HL-60/S4 (cell line): ENCODE measurements at regions not wholly inside any gene's neighbourhood (a gene's known extent, or its start where the extent isn't known, plus 50 kb on each side); places are given as distances from the start of the nearest gene placed in this dataset.

Experiments used
- in situ Hi-C: fragments of 300-500 bp; cut with MboI; formaldehyde crosslinking; loops from 2 replicates; pipeline ENCODE4 v1.14.3; 2022; ENCODE audit warnings: low sequenced_read_pairs

DNA sequence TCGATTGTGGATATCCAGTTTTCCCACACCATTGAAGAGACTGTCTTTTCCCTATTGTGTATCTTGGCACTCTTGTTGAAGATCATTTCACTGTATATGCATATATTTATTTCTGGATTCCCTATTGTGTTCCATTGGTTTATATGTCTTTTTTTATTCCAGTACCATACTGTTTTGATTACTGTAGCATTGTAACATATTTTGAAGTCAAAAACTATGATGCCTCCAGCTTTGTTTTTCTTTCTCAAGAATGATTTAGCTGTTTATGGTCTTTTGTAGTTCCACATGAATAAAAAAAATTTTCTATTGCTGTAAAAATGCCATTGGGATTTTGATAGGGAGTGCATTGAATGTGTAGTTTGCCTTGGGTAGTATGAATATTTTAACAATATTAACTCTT is 128.1 kb upstream of the SLC38A2 start:
- in situ Hi-C loops, result no loop called here

DNA sequence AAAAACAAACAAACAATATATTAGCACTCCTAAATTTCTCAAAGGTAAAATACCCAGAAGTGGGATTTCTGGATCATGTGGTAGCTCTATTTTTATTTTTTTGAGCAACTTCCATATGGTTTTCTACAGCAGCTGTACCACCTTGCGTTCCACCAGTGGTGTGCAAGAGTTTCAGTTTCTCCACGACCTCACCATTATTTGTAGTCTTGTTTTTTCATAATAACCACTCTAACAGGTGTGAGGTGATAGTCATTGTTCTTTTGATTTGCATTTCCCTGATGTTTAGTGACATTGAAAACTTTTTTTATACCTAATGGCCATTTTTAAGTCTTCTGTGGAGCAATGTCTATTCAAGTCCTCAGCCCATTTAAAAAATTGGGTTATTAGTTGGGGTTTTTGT is 127.3 kb upstream of the SLC38A2 start:
- in situ Hi-C loops, result no loop called here

DNA sequence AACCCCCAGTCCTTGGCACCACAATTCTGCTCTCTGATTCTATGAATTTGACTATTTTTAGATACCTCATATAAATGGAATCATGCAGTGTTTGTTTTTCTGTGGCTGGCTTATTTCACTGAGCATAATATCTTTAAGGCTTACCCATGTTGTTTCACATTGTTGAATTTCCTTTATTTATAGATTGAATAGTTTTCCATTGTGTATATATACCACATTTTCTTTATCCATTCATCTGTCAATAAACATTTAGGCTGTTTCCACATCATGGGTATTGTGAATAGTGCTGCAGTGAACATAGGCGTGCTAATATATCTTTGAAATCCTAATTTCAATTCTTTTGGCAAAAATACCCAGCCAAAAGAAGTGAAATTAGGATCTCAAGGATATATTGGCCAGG is 126.7 kb upstream of the SLC38A2 start:
- in situ Hi-C loops, result no loop called here

DNA sequence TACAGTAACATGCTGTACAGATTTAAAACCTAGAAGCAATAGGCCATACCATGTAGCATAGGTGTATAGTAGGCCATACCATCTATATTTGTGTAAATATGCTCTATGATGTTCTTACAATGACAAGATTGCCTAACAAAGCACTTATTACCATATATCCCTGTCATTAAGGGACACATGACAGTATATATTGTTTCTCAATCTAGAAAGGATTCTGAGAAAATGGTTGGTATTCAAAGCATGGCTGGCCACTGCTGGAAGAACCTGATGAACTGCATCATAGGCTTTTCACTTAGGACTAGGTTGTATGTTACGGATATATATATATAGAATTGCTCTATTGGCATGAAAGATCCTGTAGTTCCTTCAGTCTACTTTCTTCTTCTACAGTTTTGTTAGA is 125.2 kb upstream of the SLC38A2 start:
- in situ Hi-C loops, result no loop called here

DNA sequence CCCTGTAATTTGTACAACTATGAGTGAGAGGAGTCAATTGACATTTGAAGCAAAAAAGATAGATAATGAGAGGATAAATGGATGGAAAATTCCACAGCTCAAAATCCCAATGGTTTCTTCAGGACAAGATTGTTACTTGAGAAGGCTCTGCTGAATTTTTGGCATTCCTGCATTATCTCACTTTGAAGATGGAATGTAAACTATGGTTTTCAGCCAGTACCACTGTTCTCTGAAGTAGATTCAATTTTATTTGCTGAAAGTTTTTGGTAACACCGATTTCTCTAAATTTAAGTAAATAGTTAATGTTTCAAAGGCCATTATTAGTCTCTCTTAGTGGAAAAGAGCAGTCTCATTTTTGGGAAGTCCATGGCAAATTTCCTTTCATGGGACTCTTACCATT is 121.9 kb upstream of the SLC38A2 start:
- in situ Hi-C loops, result no loop called here

DNA sequence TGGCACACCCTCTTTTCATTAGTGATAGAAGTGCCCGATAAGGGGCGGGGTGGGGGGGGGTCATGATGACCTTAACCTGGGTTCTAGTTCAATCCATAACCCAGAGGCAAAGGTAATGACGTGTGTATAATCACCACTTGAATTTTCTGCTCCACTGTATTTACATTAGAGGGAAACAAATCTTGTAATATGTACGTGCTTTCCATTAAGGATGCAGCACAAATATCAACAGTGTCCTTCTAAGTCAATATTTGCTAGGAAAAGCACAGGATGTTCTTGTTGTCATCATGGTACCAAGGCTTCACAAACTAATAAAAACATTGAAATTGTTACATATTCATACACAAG is 121.2 kb upstream of the SLC38A2 start:
- in situ Hi-C loops, result no loop called here

DNA sequence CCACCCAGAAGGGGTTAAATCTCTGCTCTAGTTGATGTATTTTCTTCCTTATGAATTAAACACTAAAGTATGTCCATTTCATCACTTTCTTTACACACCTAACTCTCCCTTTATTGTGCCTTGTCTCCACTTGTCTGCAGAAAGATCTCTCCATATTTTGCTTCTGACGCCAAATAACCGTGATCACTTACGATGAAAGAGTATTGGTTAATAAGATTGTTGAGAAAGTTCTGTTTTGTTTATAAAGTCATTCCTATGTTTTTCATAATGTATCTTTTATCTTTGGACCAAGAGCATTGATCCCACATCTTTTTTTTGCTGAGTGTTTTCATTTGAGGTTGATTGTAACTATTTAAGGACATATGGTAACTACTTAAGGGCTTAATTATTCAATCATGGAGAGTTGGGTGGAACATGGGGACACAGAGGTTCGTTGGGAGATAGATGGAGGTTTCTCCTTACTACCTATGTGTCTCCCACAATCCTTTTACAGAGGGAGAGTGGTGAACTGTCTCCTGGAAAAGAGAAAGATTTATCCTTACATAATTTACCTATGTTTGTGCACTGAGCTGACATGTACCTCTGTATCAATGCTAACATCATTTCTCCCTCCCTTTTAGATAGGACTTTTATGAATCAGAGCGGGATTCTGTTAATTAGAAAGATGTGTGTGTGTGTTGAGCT is 120.7 kb upstream of the SLC38A2 start:
- in situ Hi-C loops, result no loop called here

DNA sequence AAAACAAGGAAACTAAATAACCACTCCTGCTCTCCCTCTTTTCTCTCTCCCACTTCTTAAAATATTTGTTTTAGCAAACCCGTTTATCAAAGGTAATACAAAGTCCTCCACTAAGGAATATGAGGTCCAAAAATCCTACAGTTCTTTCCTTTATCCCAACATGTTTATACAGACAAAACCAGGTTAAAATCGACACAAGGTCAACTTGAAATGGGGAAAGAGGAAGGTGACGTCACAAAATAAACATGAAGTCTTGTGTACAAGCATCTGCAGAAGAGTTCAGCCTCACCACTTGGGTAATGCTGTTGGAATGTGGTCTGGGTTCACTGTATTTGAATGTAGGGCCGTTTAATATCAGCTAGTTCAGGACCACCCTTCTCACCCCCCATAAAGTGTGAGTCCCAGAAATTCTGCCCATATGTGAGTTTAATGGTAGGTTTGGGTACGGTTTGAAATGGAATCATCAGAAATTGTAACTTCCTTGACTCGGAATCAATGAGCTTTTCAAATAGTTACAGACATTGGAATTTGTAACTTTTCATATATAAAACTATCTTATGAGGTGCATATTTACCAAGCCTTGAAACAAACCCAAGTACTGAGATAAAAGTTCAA is 120.0 kb upstream of the SLC38A2 start:
- in situ Hi-C loops, result no loop called here

DNA sequence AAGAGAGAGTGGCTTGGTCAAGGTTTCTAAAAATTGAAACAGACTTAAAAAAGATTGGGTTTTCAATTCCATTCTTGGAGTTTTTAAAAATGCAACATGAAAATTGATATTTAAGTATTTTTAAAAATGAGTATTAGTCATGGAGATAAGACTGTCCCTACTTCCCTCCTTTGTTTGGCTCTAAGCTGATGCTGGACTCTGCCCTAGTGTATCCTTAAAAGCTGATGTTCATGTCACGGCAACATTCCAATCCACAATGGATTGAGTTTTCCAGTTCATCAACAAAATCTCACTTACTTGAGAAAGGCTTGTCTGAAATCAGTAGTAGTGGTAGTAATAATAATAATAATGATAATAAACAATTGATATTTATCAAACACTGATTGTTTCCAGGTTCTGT is 119.0 kb upstream of the SLC38A2 start:
- in situ Hi-C loops, result no loop called here

DNA sequence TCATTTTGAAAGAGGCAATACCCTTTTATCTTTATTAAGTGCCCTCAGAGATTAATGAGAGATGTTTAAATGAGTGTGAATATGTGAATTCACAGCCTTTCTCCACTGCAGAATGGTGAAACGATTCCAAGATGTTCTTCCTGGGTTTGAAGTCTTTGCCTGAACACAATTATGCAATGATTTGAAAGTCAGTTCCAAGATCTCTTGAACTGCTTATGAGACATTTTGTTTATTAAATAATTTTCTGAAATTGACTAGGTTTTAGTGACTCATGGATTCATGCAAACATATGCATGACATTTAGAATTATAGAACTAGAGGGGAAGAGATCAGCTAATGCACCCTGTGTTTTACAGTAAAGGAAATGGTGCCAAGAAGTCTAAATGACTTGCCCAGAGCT is 118.1 kb upstream of the SLC38A2 start:
- in situ Hi-C loops, result no loop called here

DNA sequence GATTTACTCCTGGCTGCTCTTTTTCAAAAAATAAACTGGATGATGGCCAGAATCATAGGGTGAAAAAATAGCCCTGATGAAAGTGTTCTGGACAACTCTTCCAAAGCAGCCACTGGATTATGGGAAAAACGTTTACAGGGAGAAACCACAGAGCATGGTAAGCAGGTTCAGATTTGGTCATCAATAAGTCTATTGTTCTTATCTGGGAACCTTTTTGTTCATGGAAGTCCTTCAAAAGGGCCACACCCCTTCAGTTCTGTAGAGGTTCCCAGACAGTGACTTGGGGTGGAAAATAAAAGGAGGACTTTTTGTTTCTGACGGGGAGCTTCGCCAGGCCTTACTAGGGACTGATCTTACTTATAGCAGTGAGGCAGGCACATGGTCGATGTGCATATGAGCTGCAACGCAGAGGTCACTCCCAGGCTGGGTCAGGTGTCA is 117.4 kb upstream of the SLC38A2 start:
- in situ Hi-C loops, result no loop called here

DNA sequence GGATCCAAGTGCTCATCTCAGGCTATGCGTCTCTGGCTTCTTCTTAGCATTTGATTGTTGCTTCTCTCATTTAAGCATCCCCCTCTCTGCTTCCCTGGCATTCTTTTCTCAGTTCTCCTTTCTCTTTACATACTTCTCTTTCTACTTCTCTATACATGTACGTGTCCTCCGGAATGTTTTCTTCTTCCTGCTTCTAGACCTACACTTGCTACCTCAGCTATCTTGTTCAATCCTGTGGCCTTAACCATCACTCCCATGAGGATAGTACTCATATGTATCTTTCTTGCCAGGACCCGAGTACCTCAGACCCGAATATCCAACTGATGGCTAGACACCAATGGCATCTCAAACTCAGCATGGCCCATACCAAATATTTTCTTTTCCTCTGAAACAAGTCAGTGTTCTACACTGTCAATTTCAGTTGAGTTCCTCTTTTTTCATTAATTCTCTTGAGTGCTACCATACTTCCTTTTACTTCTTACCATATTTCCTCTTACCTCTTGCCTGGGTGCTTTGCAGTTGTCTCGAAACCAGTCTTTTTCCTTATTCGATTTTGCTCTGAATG is 115.1 kb upstream of the SLC38A2 start:
- in situ Hi-C loops, result no loop called here

DNA sequence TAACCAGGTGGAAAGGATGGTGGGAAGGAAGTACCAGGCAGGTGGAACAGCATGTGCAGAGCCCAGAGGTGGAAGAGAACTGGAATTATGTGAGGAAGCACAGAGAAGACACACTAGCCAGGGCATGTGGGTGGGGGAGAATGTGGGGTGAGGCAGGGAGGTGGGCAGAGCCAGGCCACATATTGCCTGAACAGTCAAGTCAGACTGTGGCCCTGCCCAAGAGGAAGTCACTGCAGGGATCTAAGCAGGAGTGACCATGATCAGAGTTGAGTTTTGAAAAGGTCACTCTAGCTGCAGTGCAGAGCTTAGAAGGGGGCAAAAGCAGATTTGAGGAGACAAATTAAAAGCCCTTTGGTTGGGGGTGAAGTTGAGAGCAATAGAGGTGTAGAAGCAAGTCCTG is 114.0 kb upstream of the SLC38A2 start:
- in situ Hi-C loops, result no loop called here

DNA sequence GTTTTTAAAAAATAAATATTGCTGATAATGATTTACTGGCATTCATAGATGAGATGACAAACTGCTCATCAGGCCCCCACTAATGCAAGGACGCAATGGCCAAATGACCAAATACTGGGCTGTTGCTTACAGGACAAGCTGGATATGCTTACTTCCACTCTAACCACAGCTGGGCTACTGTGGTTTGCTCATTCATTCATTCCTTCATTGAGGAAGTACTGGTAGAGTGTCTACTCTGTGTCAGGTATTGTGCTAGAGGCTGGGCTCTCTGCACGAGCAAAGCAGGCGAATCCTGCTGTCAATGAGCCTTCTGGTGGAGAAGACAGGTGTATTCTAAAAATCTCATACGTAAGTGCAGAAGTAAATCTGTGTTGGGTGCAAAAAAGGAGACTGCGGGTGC is 113.3 kb upstream of the SLC38A2 start:
- in situ Hi-C loops, result no loop called here

DNA sequence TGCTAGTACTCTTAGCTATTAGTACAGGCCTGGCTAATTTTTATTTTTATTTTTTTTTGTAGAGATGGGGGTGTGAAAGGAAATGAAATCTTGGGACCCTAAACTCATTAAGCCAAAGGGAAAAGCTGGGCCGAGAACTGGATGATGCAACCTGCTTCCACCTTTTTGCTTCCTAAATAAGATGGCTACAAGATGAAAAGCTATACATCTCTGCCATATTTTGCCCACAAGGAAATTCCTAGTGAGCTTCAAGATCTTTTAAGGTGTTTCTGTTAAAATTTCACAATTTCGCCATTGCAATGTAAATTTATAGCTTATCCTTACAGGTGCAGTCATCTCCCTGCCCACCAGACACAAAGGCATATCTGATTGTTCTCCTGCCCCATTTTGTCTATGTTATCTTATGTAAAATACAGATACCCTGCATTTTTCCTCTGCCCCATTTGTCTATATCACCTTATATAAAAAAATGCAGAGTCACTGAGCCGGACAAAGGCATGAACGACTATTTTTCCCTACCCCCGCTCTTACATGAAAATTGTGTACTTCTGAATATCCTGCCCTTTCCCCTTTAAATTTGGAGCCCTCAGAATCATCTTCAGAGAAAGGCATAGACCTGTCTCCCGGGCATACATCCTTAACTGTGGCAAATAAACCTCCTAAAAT is 112.0 kb upstream of the SLC38A2 start:
- in situ Hi-C loops, result no loop called here

DNA sequence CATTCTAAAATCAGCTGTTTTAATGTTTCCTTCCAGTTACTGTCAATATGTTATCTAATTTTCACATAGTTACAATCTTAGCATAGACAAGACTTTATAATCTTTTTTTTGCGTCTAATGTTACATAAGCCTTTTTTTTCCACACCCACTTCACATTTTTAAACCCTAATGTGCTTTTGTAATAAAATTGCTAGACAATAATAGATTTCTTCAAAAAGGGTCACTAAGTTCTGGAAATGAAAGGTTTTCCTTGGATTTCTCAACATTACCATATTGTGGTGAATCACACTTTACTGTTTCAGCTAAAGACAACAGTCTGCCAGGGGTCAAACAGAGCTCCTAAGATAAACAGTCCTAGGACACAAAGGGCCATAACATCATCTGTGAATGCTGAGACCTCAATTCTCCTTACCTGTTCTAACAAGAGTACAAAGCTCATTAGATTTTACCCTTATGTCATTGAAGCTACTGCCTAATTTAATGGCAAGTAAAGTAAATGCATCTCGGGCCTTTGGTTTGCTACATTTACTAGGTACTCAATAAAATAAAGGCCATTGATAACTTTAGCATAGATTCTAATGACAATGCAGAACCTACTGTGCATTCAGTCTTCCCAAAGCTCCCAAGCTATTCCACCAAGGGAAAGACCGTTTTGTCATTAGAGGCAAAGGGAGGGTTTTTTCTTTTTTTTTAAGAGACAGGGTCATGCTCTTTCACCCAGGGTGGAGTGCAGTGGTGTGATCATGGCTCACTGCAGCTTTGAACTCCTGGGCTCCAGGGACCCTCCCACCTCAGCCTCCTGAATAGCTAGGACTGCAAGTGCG is 111.2 kb upstream of the SLC38A2 start:
- in situ Hi-C loops, result no loop called here

DNA sequence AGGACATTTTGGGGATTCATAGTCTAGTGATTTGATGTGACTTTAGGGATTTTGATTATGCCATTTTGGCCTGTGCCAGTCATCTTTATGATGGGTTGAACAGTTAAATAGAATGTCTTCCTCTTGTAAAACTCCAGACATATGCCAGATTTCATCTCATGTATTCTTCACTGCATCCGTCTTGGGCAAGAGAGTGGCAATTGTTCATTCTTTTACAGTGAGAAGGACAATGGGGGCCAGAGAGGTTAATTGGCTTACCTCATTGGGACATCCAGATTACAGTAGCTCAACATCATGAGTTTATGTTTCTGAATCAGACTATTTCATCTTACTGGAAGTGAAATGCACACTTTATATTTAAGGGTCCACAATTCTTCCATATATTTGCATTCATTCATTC is 108.2 kb upstream of the SLC38A2 start:
- in situ Hi-C loops, result no loop called here

DNA sequence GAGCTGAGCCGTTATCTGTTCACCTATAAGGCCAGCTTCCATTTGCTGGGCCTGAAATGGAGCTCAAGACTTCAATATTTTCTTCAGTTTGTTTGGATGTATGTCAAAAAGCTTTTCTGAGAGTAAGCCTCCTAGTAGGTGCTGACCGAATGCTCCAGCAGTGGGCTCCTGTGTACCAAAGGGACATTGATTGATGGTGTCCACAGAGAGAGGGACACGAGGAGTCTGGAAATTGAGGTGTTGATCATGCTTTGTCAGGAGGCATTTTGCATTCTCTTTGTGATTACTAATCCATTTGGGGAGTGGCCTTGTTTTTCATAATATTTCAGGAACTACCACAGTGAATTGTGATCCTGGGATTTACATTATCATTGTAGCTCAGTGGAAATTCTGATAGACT is 107.7 kb upstream of the SLC38A2 start:
- in situ Hi-C loops, result no loop called here

DNA sequence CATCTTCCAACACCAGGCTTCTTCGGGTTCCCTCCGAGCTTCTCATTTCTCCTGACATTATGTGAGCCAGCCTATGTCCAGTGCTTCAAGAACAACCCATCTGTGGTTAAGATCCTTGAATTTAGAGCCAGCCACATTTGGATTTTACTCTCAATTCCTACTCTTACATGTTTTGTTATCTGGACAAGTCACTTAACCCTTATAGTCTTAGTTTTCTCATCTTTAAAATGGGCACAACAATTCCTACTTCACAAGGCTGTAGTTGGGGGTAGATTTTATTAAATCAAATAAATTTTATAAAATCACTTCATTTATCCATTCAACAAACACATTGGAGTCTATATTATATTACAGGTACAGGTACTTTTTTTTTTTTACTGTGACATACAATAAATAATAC is 105.5 kb upstream of the SLC38A2 start:
- in situ Hi-C loops, result no loop called here

DNA sequence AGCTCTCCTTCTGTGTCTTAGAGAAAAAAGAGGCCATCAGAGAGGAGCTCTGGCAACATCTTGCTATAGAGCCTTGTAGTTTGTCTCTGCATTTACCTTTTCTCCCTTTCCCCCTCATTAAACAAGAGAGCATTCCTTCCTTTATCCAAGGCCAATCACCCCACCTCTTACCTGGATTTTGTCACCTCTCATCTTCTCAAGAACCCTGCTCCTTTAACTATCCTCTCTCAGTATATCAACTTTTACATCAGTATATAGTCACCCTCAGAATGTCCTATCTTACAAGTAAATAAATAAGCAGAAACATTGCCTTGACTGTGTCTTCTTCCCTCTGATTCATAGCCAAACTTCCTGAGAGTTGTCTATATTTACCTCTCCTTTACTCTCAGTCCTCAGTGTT is 105.0 kb upstream of the SLC38A2 start:
- in situ Hi-C loops, result no loop called here

DNA sequence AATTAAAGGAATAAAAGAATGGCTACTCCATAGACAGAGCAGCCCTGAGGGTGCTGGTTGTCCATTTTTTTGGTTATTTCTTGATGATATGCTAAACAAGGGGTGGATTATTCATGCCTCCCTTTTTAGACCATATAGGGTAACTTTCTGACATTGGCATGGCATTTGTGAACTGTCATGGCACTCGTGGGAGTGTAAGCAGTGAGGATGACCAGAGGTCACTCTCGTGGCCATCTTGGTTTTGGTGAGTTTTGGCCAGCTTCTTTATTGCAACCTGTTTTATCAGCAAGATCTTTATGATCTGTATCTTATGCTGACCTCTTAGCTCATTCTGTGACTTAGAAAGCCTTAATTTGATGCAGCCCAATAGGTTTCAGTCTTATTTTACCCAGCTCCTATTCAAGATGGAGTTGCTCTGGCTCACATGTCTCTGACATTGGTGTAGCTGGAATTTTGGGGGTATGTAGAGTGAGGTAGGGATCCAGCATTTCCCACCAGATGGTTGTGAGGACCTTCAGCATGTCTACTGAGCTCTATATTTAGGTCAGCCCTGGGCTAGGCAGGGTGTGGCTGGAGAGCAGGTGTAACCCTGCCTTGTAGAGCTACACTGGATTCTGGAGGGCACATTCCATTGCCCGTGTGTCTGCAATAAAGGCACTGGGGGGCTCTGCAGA is 103.5 kb upstream of the SLC38A2 start:
- in situ Hi-C loops, result no loop called here
